ENCODE measurements at regions not wholly inside any gene's neighbourhood (a gene's known extent, or its start where the extent isn't known, plus 50 kb on each side); places are given as distances from the start of the nearest gene placed in this dataset.

DNA sequence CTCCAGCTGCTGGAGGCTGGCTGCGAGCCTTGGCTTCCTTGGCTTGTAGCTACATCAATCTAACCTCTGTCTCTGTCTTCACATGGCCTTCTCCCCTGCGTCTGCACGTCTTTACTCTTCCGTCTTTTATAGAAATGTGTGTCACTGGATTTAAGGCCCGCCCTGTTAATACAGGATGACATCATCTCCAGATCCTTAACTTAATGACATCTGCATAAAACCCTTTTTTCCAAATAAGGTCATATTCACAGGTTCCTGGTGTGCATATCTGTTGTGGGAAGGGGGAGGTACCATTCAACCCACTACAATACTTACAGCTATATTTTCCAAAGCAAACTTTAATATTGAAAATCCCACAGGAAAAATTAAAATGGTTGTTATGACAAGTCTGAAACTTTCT is 165.3 kb upstream of the FOXD3 start:
- Histone ChIP-seq H3K9ac (ENCODE audit: low read length) (no peak overlapping the region), H2AFZ (ENCODE audit: low read depth, low read length, poor library complexity, severe bottlenecking) (no peak overlapping the region), H3K4me2 (ENCODE audit: low read length) (no peak overlapping the region), H3K27me3 (ENCODE audit: insufficient read depth, low read length) (peaks cover 61% of the 10 kb centered on the region), H3K27ac (ENCODE audit: low read depth, low read length) (no peak overlapping the region), H3K36me3 (ENCODE audit: control insufficient read depth in 1 of 2, insufficient read depth in 2 of 2, low read length in 2 of 2) (no peaks in the 10 kb centered on the region), H3K79me2 (ENCODE audit: insufficient read depth, low read length) (no peaks in the 10 kb centered on the region), H3K4me3 (replicated peaks in 1 of 2; ENCODE audit: low read depth in 1 of 2, low read length in 2 of 2) (no peak overlapping the region), H3K9me3 (ENCODE audit: control insufficient read depth in 1 of 2, insufficient read depth in 1 of 2, low read depth in 1 of 2, low read length in 2 of 2) (no peaks in the 10 kb centered on the region), H4K20me1 (ENCODE audit: insufficient read depth) (no peaks in the 10 kb centered on the region), H3K9me2 (ENCODE audit: insufficient read depth) (no peaks in the 10 kb centered on the region), H3K4me1 (ENCODE audit: control insufficient read depth in 1 of 2, insufficient read depth in 2 of 2, low read length in 2 of 2) (no peaks in the 10 kb centered on the region)
- no peak for ATAC-seq
- no peak for DNase-seq (ENCODE audit: low read depth, low spot score)
- BruUV-seq (replicated peaks): no TSS peak
- ChIA-PET POLR2A (no interaction called here), CTCF (no interaction called here), RAD21 (ENCODE audit: low non-redundant PET in 1 of 2, low total read pairs in 2 of 2, uncharacterized antibody in 2 of 2, unreplicated experiment in 2 of 2) (no interaction called here)
- TF ChIP-seq EGR1 (IDR thresholded peaks at IDR 0.05; ENCODE audit: low read depth) (no peak), ZFX (IDR thresholded peaks at IDR 0.05) (no peak), CEBPB (IDR thresholded peaks at IDR 0.05; ENCODE audit: low read depth) (no peak), ZNF274 (IDR thresholded peaks at IDR 0.05; ENCODE audit: low read depth, low read length) (no peak), POLR2A (IDR thresholded peaks at IDR 0.05; ENCODE audit: borderline replicate concordance, extremely low read depth, insufficient read depth, insufficient read length) (no peak)
- intact Hi-C loops (cut with micrococcal nuclease): no loop called here

DNA sequence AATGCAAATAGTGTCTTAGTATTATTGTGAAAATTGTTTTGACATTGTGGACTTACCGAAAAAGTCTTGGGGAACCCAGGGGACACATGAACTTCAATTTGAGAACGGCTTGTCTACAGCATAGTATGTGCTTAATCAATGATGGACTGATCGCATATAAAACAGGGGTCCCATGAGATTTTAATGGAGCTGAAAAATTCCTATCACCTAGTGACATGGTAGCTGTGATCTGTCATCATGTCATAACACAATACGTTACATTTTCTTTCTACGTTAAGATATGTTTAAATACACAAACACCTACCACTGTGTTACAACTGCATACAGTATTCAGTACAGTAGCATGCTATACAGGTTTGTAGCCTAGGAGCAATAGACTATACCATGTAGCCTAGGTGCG is 153.3 kb upstream of the FOXD3 start:
- H3K4me3 ChIP-seq (replicated peaks in 1 of 2; ENCODE audit: low read depth in 1 of 2, low read length in 2 of 2): no peak overlapping the region
- no peak overlapping the region for H3K4me2 ChIP-seq (ENCODE audit: low read length)
- POLR2A ChIA-PET: no interaction called here
- H3K9ac ChIP-seq (ENCODE audit: low read length): no peak overlapping the region
- BruUV-seq (replicated peaks): no TSS peak
- CTCF ChIA-PET: no interaction called here
- H2AFZ ChIP-seq (ENCODE audit: low read depth, low read length, poor library complexity, severe bottlenecking): no peak overlapping the region
- no peaks in the 10 kb centered on the region for H3K9me2 ChIP-seq (ENCODE audit: insufficient read depth)
- RAD21 ChIA-PET (ENCODE audit: low non-redundant PET in 1 of 2, low total read pairs in 2 of 2, uncharacterized antibody in 2 of 2, unreplicated experiment in 2 of 2): no interaction called here
- H3K36me3 ChIP-seq (ENCODE audit: control insufficient read depth in 1 of 2, insufficient read depth in 2 of 2, low read length in 2 of 2): no peaks in the 10 kb centered on the region
- intact Hi-C loops (cut with micrococcal nuclease): no loop called here
- H3K9me3 ChIP-seq (ENCODE audit: control insufficient read depth in 1 of 2, insufficient read depth in 1 of 2, low read depth in 1 of 2, low read length in 2 of 2): no peaks in the 10 kb centered on the region
- H3K27me3 ChIP-seq (ENCODE audit: insufficient read depth, low read length): peaks cover 29% of the 10 kb centered on the region
- no peak for TF ChIP-seq SP1 (IDR thresholded peaks at IDR 0.05; ENCODE audit: low read depth)
- TF ChIP-seq RAD21 (IDR thresholded peaks at IDR 0.05; ENCODE audit: low read depth): no peak
- TF ChIP-seq CEBPB (IDR thresholded peaks at IDR 0.05; ENCODE audit: low read depth): no peak
- TF ChIP-seq POLR2A (IDR thresholded peaks at IDR 0.05; ENCODE audit: borderline replicate concordance, extremely low read depth, insufficient read depth, insufficient read length): no peak
- TF ChIP-seq CBX3 (IDR thresholded peaks at IDR 0.05; ENCODE audit: low read depth): no peak
- no peak for TF ChIP-seq ZFX (IDR thresholded peaks at IDR 0.05)
- no peak for TF ChIP-seq EZH2phosphoT487 (IDR thresholded peaks at IDR 0.05; ENCODE audit: borderline replicate concordance)
- ATAC-seq (no peak), DNase-seq (ENCODE audit: low read depth, low spot score) (no peak)
- H4K20me1 ChIP-seq (ENCODE audit: insufficient read depth): no peaks in the 10 kb centered on the region
- no peaks in the 10 kb centered on the region for H3K79me2 ChIP-seq (ENCODE audit: insufficient read depth, low read length)
- no peak overlapping the region for H3K27ac ChIP-seq (ENCODE audit: low read depth, low read length)
- no peaks in the 10 kb centered on the region for H3K4me1 ChIP-seq (ENCODE audit: control insufficient read depth in 1 of 2, insufficient read depth in 2 of 2, low read length in 2 of 2)
